SW 1271 (cell line): ENCODE measurements at regions not wholly inside any gene's neighbourhood (a gene's known extent, or its start where the extent isn't known, plus 50 kb on each side); places are given as distances from the start of the nearest gene placed in this dataset.
A peak's percentile ranks its signal among the peaks of the same experiment; 100 is the strongest.

Source experiments
- DNase-seq, 2 experiments: peaks; one replicate each; lab custom pipeline; 2025; lab: John Stamatoyannopoulos, UW

DNA sequence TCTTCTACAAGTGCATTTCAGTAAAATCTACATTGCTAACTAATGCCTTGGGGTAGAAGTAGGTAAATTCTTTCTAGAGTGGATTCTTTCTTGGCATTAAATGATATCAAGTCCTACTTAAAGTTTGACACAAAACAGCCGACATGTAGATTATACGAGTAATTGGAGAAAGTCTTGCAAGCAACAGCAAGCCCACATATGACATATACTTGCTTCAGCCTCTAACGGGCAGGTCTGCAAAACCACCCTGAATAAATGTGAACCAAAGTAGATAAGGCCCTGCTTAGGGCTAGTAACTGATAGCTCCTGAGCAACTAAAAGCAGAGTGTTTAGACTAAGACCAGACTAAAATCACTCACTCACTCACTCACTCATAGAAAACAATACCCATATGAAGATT, 203.2 kb downstream of the LTN1 start:
- no peak for DNase-seq

DNA sequence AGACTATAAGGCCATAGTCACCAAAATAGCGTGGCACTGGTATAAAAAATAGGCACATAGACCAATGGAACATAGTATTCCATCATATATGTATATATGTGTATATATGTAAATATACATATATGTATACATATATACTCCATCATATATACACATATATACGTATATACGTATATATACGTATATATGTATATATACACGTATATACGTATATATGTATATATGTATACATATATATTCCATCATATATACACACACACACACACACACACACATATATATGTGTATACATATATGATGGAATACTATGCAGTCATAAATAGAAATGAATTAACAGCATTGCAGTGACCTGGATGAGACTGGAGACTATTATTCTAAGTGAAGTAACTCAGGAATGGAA, 204.6 kb downstream of the LTN1 start:
- DNase-seq = no peak

DNA sequence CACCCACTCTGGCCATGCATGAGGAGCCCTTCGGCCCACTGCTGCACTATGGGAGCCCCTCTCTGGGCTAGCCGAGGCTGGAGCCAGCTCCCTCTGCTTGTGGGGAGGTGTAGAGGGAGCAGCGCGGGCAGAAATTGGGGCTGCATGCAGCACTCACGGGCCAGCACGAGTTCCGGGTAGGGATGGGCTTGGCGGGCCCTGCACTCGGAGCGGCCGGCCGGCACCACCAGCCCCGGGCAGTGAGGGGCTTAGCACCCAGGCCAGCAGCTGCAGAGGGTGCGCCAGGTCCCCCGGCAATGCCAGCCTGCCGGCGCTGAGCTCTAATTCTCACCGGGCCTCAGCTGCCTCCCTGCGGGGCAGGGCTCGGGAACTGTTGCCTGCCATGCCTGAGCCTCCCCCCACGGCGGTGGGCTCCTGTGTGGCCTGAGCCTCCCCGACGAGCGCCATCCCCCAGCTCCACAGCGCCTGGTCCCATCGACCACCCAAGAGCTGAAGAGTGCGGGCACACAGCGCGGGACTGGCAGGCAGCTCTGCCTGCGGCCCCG, 209.0 kb downstream of the LTN1 start:
- DNase-seq = no peak

DNA sequence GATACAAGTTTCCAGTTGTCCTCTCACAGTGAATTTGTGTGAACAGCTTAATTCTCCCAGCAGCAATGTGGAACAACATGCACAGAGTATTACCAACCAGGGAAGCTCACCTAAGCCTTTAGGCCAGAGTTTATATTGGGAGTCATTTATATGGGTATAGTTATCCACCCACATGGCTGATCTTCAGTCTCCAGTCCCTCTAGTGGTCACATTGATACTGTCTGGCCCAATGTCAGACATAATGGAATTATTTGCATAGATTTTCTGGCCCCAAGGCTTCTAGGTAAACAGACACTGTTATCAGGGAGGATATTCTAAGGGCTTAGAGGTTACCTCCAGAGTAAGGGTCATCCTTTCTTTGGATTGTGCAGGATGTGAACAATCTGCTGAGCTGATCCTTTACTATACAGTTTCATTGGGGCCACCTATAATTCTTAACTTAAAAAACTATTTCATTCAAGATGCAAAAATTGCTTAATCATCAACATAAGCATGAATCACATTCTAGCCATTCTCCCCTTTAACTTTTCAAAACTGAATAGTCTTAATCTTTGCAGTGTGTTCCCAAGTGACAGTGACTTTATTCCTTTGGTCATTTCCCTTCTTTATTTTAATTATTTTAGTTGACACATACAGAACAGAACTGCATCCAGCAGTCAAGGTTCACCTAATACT, 210.9 kb downstream of the LTN1 start:
- DNase-seq = peak in 1 of 2 experiments; percentile 10

DNA sequence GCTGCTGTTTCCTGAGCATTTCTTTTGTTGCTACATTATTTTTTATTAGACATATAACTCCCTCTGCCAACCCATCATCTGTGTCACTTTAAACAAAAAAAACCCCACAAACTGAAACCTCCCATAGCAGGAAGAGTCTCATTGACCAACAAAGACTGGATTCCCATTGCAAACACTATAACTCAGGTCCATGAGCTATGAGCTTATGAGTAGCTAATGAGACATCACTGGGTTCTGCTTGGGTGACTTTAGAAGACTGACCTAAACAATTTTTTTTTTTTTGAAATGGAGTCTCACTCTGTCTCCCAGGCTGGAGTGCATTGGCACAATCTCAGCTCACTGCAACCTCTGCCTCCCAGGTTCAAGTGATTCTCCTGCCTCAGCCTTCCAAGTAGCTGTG, 212.8 kb downstream of the LTN1 start:
- DNase-seq = no peak

DNA sequence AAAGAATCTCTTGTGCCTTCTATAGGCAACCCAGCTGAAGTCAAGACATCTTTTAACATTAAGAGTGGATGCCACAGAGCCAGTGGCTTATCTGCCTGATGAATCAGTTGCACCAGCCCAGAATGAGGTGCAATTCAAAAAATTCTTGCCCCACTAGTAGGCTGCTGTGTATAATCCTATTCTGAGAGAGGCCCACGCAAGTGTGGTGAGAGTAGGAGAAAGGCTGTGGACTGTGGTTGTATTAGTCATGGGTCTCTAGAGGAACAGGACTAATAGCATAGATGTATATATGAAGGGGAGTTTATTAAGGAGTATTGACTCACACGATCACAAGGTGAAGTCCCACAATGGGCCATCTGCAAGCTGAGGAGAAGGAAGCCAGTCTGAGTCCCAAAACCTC, 216.4 kb downstream of the LTN1 start:
- no peak for DNase-seq

DNA sequence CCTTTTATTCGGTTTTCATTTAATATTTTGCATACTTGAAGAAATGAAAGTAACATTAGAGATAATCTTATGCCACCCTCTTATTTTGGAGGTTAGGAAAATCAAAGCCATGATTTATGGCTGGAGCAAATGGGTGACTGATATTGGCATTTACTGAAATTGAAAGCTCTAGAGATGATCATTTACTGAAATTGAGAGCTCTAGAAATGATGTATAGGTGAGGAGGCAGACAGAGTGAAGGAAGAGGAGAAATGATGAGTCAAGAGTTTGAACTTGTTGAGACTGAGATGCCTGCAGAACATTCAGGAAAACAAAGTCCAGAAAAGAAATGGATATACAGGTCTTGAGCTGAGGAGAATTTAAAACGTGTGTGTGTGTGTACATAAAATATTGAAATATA, 217.6 kb downstream of the LTN1 start:
- no peak for DNase-seq

DNA sequence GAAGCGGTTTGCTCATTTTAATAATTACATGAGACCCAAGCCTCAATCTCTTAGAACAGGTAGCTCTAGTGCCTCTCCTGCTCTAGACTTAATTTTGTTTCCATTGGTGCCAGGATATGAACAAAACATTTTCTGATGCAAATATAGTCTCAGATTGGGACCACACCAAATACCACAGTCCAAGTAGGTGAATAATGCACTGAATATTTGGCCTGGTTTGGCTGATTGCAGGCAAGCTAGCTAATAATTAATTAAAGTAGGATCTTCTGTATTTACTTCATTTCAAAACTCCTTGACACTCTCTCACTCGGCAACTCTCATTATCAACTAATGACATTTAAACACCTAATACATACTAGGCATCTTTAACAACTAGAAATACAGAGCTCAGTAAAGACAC, 219.6 kb downstream of the LTN1 start:
- DNase-seq = no peak

DNA sequence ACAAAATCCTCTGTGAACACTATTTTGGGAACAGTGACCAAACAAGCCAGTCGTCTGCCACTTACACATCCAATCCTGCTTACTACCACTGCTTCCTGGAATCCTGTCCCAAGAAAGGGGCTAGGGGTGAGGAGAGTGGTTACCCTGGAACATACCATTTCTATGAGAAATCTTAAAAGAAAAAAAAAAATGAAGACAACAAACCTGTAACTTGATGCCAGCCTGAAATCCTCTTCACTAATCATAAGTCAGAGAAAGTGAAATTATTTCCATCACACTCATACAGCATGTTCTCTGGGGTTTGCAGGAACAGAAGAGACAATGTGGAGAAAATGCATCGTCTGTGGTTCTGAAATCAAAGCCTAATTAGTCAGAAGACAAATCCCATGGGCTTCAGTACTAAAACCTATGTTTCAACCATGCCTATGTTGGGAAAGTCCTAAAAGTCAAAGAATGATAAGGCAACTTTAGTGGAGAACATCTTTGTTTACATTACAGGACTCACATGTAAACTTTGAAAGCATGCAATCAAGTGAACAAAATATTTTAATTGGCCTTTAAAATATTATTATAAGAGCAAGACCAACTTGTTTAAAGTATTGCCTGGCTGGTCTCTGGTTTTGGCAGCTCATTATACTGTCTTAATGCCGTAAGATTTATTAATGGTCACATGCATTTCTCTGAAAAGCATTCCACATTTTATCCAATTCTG, 220.7 kb downstream of the LTN1 start:
- DNase-seq = no peak

DNA sequence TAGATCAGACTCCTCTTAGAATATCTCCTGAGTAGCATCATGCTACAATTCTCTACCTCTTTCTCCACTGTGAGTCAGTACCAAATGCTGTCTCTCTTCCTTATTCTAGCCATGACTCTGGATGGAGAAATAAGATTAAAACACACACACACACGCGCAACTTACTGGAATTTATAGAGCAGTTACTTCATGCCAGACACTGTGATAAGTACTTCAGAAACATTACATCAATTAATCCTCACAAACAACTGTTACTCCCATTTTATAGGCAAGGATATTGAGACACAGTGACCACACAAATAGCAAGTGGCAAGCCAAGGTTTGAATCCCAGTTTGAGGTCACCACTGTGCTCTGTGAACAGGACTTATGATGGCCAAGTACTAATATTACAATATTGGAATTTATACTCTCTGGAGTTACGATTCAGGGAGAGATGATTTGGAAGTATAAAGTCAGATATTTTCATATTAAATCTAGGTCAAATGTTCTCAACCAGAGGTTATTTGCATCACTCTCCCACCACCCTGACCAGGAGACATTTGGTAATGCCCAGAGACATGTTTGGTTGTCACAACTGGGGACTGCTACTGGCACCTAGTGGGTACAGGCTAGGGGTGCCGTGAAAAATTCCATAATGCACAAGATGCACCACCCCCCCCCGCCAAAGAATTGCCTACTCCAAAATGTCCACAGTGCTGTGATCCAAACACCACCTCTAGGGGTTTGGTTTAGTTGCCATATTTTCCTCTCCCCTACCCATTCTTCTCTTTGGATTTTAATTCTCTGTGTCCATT, 221.6 kb downstream of the LTN1 start:
- no peak for DNase-seq

DNA sequence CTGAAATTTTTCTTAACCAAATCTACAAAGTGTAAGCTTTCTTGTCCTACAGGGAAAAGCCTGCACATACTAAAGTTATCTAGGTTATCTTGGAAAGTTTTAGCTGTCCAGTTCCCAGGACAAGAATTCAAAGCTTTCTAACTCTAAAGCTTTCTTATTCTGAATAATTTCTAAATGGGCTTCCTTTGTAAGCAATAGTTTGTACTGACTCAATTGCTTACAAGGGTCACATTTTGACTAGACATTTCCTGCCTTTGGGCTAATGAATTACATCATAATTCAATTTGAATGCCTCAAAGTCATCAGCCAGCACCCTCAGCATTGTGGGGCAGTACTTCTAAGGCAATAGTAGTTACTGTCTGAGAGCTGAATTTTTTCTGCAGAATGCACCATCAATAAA, 223.0 kb downstream of the LTN1 start:
- no peak for DNase-seq

DNA sequence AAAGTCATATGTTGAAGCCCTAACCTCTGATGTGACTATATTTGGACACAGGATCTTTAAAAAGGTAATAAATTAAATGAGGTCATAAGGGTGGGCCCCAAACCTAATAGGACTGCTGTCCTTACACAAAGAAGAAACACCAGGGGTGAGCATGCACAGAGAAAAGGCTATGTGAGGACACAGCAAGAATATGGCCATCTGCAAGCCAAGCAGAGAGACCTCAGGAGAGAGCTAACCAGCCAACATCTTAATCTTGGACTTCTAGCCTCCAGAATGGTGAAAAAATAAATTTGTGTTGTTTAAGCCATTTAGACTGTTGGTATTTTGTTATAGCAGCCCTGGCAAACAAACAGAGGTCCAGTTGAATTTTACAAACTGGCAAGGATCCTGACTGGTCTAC, 223.9 kb downstream of the LTN1 start:
- DNase-seq = no peak

DNA sequence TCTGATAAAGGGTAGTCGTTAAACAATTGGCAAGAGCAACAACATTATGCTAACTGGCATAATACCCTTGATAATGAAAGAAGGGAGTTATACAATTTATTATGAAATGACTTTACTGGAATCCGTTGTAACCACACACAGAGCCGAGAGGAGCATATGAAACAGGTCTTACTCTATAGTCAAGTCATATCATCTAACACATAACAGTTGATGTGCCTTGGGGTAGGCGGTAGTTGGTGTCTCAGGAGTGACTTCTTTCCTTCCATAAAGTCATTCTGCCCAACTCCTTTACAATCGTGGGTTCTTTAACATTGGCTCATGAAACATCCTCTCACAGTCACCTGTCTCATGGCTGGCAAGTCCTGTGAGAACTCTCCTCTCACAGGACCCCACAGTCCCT, 225.2 kb downstream of the LTN1 start:
- DNase-seq = no peak

DNA sequence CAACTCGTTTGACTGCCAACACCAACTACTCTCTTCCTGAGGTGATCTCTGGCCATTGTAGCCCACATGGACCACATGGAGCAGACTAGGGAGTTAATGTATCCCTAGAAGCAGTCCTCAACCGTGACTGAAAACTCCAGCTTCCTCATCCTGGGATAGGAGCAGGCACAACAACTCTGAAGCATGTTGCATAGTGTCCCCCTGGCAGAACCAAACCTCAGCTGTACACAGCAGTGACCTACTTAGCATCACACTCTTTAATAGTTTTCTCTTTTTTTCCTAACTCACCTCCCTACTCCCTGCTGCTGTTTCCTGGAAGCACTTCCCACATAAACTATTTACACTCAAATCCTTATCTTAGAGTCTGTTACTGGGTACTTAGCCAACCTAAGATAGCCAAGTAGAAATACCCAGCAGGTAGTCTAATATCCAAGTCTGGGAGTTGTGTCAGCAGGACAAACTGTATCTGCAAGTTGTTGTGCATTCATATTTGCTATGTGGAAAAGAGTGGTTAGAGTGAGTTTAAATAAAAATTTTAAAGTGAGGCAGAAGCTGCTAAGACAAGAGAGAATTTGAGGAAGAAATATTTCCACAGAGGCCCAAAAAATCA, 228.8 kb downstream of the LTN1 start:
- no peak for DNase-seq

DNA sequence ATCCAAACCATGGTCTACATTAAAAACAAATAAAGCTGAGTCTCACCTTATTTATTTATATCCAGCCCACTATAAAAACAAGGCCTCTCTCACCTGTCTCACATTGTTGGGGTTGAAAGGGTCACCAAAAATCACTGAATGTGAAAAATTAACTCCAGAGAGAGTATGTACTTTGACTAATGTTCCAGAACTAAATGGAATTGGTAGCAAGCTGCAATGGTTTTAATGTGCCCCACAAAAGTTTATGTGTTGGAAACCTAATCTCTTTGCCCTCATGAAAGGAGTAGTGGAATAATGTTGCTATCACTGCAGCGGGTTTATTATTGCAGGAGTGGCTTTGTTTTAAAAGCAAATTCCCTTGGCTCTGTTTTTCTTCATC, 230.3 kb downstream of the LTN1 start:
- DNase-seq = no peak

DNA sequence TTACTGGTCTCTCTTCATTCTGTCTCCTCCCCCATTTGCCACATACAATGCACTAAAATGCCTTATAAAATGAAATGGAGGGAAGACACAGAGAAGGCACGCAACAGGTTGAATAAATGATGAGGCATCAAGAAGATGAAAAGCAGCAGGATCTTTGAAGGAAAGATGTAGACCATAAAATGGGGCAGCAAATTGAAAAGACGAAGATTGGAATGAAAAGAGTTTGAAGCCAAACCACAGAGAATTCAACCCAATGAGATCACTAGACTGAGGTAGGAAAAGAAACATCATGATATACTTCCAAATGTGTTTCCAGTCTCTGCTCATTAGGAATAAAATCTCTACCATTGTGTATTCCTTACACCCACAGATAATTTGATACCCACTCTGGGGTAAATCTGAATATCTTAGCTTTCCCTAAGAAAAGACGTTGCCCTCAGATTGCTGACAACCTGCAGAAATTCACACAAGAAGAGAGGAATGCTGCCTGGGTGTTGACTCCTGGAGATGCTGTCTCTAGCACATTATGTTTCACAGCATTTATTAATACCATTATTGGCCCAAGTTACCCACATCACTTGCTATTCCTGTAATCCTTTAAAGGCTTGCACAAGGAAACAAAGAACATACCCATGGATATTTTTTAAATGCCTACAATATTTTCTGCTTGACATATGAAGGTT, 230.9 kb downstream of the LTN1 start:
- DNase-seq = no peak

DNA sequence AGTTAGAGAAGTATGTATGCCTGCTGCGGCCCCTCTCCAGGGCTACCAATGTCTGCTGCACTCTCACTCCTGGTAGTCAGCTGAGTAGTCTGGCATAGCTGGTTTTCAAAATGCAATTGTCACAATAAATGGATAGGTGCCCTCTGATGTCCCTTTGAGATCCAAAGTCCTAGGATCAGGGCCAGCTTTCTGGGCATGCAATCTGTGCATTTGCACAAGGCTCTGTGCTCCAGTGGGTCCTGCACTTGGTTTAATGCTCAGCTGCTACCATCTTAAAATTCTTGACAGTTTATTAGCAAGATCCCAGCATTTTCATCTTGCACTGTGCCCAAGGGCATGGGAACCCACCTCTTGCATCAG, 233.8 kb downstream of the LTN1 start:
- no peak for DNase-seq

DNA sequence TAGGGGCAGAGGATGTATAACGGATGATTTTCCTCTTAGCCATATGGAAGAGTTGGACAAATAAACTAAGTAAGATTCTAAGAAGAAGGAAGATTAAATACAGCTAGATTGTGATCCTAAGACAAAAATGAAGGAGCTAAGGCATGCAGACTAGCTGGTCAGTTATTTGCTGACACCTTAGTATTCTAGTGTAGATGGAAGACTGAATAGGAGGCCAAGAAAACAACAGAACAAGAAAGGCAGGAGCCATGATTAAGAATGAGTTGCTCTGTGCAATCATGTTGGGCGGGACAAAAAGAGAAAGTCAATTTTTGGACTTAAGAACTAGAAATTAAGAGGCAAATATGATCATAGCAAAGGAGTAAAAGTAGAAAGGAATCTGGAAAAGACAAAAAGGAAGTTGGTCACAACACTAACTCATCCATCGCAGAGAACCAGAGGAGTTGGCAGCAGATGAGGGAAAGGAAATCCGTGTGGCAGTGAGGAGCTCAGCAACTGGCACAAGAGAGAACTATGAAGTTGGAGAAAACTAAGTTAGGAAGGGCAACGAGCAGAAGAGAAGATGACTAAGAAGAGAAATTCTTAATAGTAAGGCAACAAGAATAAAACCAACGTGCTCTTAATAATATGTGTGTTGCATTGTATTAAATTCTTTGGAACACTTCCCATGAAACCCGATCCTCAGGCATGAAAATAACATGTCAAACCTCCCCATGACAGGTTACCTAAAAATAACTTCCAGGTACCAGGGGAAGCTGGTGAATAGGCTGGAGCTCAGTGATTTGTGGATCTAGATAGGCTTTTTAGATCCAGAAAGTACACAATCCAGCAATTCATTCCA, 234.4 kb downstream of the LTN1 start:
- DNase-seq = no peak

DNA sequence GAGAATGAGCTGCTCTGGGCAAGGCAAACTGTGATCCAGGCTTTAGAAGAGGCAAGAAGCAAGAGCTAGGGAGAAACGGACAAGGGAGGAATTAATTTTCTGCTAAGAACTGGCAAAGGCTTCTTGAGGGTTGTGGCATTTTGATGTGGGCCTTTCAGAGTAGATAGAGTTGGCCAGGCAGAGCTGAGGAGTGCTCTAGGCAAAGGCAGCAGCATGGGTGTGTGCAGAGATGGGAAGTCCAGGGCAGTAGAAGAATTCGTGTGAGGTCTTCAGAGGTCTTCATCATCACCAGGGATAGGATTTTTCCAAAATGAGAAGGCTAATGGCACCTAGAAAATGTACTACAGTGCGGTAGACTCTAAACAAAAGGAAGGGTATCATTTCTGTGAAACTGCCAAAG, 237.8 kb downstream of the LTN1 start:
- no peak for DNase-seq

DNA sequence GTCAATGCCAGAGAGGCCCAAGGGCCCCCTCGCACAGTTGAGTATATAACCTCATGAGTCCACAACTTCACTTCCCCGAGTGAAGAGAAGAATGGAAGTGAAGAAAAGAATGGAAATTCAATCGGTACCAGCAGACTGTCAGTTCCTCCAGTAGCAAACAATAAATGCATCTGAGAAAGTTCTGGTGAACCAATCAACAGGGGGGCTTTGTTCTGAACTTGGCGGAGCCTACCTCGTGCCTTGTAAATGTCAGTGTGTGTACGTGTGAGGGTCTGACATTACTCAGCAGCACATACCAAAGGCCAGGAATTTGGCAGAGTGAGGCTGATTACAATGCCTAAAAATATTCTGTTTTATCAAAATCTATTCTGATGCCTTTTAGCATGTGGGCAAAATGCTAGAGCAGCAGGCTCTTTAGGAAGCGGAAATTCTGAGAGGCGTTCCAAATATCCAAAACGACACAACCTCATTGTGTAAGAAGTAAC, 238.5 kb downstream of the LTN1 start:
- no peak for DNase-seq

DNA sequence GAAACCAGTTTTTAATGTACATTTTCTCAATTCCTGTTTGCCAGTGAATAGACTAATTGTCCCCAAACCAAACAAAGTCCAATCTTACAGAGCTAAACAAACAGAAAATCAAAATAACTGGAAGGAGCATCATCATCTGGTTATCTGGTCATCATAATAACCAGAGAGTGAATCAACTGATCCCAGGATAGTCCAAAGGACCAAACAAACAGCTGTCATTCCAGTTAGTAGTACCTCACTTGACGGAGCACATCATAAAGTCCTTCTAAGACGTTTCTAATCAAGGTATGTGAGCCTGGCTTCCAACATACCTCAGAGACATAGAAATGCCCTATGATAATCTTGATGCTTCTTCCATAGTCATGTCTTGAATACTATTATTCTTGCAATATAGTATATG, 240.5 kb downstream of the LTN1 start:
- no peak for DNase-seq
